ENCODE measurements at regions not wholly inside any gene's neighbourhood (a gene's known extent, or its start where the extent isn't known, plus 50 kb on each side); places are given as distances from the start of the nearest gene placed in this dataset.

GRCh38 chr21:28228636-28228995 lies 764.1 kb downstream of the LTN1 start:
- Histone ChIP-seq H3K36me3 (ENCODE audit: insufficient read depth) (no peaks in the 10 kb centered on the region), H3K27me3 (ENCODE audit: insufficient read depth) (no peaks in the 10 kb centered on the region), H3K27ac (ENCODE audit: low read depth) (no peak overlapping the region), H2AFZ (0 out of 2 replicates have a peak overlapping the region, but pooled peaks have one; percentile 5), H4K20me1 (replicated peaks; ENCODE audit: insufficient read depth) (no peaks in the 10 kb centered on the region), H3F3A (replicated peaks; ENCODE audit: low read depth) (no peaks in the 10 kb centered on the region), H3K4me2 (no peak overlapping the region), H3K9me2 (ENCODE audit: insufficient read depth) (no peaks in the 10 kb centered on the region), H3K4me1 (ENCODE audit: insufficient read depth) (no peaks in the 10 kb centered on the region; the same call in 1 of the 2 replicates), H3K4me3 (no peak overlapping the region), H3K79me2 (replicated peaks; ENCODE audit: insufficient read depth) (no peaks in the 10 kb centered on the region)
- Mint-ChIP-seq H3K4me1 (no peaks in the 10 kb centered on the region; the same call in 2 of the 3 replicates), H3K9me3 (no peaks in the 10 kb centered on the region), H3K27ac (no peak overlapping the region), H3K4me3 (no peak overlapping the region), H3K27me3 (ENCODE audit: insufficient read depth, low read depth, poor library complexity) (peaks cover 3% of the 10 kb centered on the region), H3K36me3 (ENCODE audit: low read depth) (no peaks in the 10 kb centered on the region)
- no peak for DNase-seq (ENCODE audit: low spot score)
- TF ChIP-seq ZNF331 (CRISPR knock-in tag; IDR thresholded peaks at IDR 0.05; ENCODE audit: low read depth): no peak
- TF ChIP-seq CTCF (conservative IDR thresholded peaks at IDR 0.05; ENCODE audit: low read depth in 2 of 2): no peak
- TF ChIP-seq NANOG (IDR thresholded peaks at IDR 0.05; ENCODE audit: borderline replicate concordance): no peak
- no peak for TF ChIP-seq ETS1 (IDR thresholded peaks at IDR 0.05)
- TF ChIP-seq ZNF114 (CRISPR knock-in tag; IDR thresholded peaks at IDR 0.05): no peak
- TF ChIP-seq EZH2phosphoT487 (IDR thresholded peaks at IDR 0.05; ENCODE audit: unreplicated experiment): no peak
- no peak for TF ChIP-seq STAT1 (IDR thresholded peaks at IDR 0.05; ENCODE audit: unreplicated experiment)
- TF ChIP-seq REST (IDR thresholded peaks at IDR 0.05; ENCODE audit: unreplicated experiment): no peak
- TF ChIP-seq ZNF462 (CRISPR knock-in tag; IDR thresholded peaks at IDR 0.05): no peak
- no peak for TF ChIP-seq EZH2 (IDR thresholded peaks at IDR 0.05; ENCODE audit: low read depth, unreplicated experiment)
- no peak for TF ChIP-seq JUNB (IDR thresholded peaks at IDR 0.05; ENCODE audit: unreplicated experiment)
- TF ChIP-seq POLR2AphosphoS5 (IDR thresholded peaks at IDR 0.05; ENCODE audit: low read depth): no peak
- no peak for TF ChIP-seq CREB1 (CRISPR knock-in tag; IDR thresholded peaks at IDR 0.05; ENCODE audit: low read depth)
- ATAC-seq: no peak

All from GM23338 (cell line).